ENCODE measurements at regions not wholly inside any gene's neighbourhood (a gene's known extent, or its start where the extent isn't known, plus 50 kb on each side); places are given as distances from the start of the nearest gene placed in this dataset.

GRCh38 chr13:22201375-22201925 lies 530.6 kb downstream of the FGF9 start:
- Histone ChIP-seq H3K27ac (no peak overlapping the region), H3K36me3 (no peaks in the 10 kb centered on the region), H3K9me3 (peaks cover 0 to 3% (median 0%) of the 10 kb centered on the region in 11 donors), H3K27me3 (no peaks in the 10 kb centered on the region), H3K4me1 (peaks cover 0 to 13% (median 4%) of the 10 kb centered on the region in 9 donors), H3K4me3 (no peak overlapping the region)
- WGBS, 2 donors, result 93 to 96% methylated on average over 2 of the region's 2 CpGs
- intact Hi-C loops (cut with DNase I), result no loop called here
- no peak for TF ChIP-seq CTCF (IDR thresholded peaks at IDR 0.05)
- DNase-seq, result no peak
- ATAC-seq, result no peak

GRCh38 chr13:22210134-22210930 lies 539.5 kb downstream of the FGF9 start:
- peak overlapping the region in 2 of 10 donors; percentile 13 to 24 for H3K4me3 ChIP-seq
- DNase-seq (no peak), ATAC-seq (peak in 7 of 8 donors; percentile 46 to 84 (median 66))
- peaks cover 0 to 3% (median 0%) of the 10 kb centered on the region in 11 donors for H3K9me3 ChIP-seq
- intact Hi-C loops (cut with DNase I), result no loop called here
- TF ChIP-seq CTCF (IDR thresholded peaks at IDR 0.05), result no peak
- 77 to 85% methylated on average over 14 of the region's 14 CpGs for WGBS, 2 donors
- peak overlapping the region in 8 of 10 donors; percentile 6 to 67 (median 52) for H3K27ac ChIP-seq
- peaks cover 0 to 3% (median 0%) of the 10 kb centered on the region in 7 donors for H3K27me3 ChIP-seq
- no peaks in the 10 kb centered on the region for H3K4me1 ChIP-seq
- no peaks in the 10 kb centered on the region for H3K36me3 ChIP-seq

- Histone ChIP-seq H3K27me3 (peaks cover 0 to 3% (median 0%) of the 10 kb centered on the region in 7 donors), H3K9me3 (no peaks in the 10 kb centered on the region), H3K4me3 (no peak overlapping the region), H3K27ac (no peak overlapping the region), H3K4me1 (no peaks in the 10 kb centered on the region), H3K36me3 (no peaks in the 10 kb centered on the region)
- no peak for ATAC-seq
- intact Hi-C loops (cut with DNase I), result no loop called here
- TF ChIP-seq CTCF (IDR thresholded peaks at IDR 0.05), result no peak
- 90 to 91% methylated on average over 14 of the region's 14 CpGs for WGBS, 2 donors
- DNase-seq, result no peak
Measured at GRCh38 chr13:22211876-22212275, 541.0 kb downstream of the FGF9 start.

GRCh38 chr13:22212576-22212975 lies 541.7 kb downstream of the FGF9 start:
- H3K4me3 ChIP-seq, result no peak overlapping the region
- no peaks in the 10 kb centered on the region for H3K36me3 ChIP-seq
- H3K27ac ChIP-seq, result no peak overlapping the region
- H3K4me1 ChIP-seq, result no peaks in the 10 kb centered on the region
- WGBS, 2 donors, result 90 to 91% methylated on average over 10 of the region's 10 CpGs
- H3K27me3 ChIP-seq, result peaks cover 0 to 3% (median 0%) of the 10 kb centered on the region in 7 donors
- no peaks in the 10 kb centered on the region for H3K9me3 ChIP-seq
- no peak for DNase-seq
- intact Hi-C loops (cut with DNase I), result no loop called here
- TF ChIP-seq CTCF (IDR thresholded peaks at IDR 0.05), result no peak
- no peak for ATAC-seq
